MM.1S (cell line): ENCODE measurements at regions not wholly inside any gene's neighbourhood (a gene's known extent, or its start where the extent isn't known, plus 50 kb on each side); places are given as distances from the start of the nearest gene placed in this dataset.
"Not testable (repeated sequence)": the region's sequence is repeated elsewhere in the genome, so short reads cannot be mapped to it uniquely, and the experiment has no call there.

Source experiments
- DNase-seq: peaks from one replicate; pipeline ENCODE4 v3.0.0-alpha.2; 2015
- H2AFZ ChIP-seq: fragments of 300-600 bp; sonication (generic); 2 replicates; pipeline ENCODE4 v1.6.0; 2016; ENCODE audit warnings: antibody characterized with exemption, low read length
- H3F3A ChIP-seq: fragments of 300-600 bp; sonication (generic); 2 replicates; pipeline ENCODE4 v1.6.1; 2016; ENCODE audit warnings: mild to moderate bottlenecking, antibody characterized with exemption, low read length, moderate library complexity, mixed read lengths; ENCODE audit not compliant: insufficient read depth
- H3K27ac ChIP-seq: fragments of 300-600 bp; sonication (generic); 2 replicates; pipeline ENCODE4 v1.5.1; 2016; ENCODE audit warnings: mild to moderate bottlenecking, low read length
- H3K27me3 ChIP-seq: fragments of 300-600 bp; sonication (generic); replicated peaks from 2 replicates; pipeline ENCODE4 v1.6.0; 2016; ENCODE audit warnings: low read length; ENCODE audit not compliant: insufficient read depth
- H3K36me3 ChIP-seq: fragments of 300-600 bp; sonication (generic); replicated peaks from 2 replicates; pipeline ENCODE4 v1.6.1; 2016; ENCODE audit warnings: mild to moderate bottlenecking, low read length, mixed read lengths; ENCODE audit not compliant: insufficient read depth
- H3K4me1 ChIP-seq: fragments of 300-600 bp; sonication (generic); 2 replicates; pipeline ENCODE4 v1.6.1; 2016; ENCODE audit warnings: low read length, mixed read lengths
- H3K4me2 ChIP-seq: fragments of 300-600 bp; sonication (generic); 2 replicates; pipeline ENCODE4 v1.6.0; 2016; ENCODE audit warnings: low read depth, low read length
- H3K4me3 ChIP-seq: fragments of 300-600 bp; sonication (generic); 2 replicates; pipeline ENCODE4 v1.5.1; 2016; ENCODE audit warnings: low read length, mixed read lengths
- H3K79me2 ChIP-seq: fragments of 300-600 bp; sonication (generic); 2 replicates; pipeline ENCODE4 v1.6.1; 2016; ENCODE audit warnings: mixed run types, low read length, mixed read lengths
- H3K9ac ChIP-seq: fragments of 300-600 bp; sonication (generic); 2 replicates; pipeline ENCODE4 v1.6.1; 2016; ENCODE audit warnings: low read length, mixed read lengths
- H3K9me2 ChIP-seq: fragments of 300-600 bp; sonication (generic); replicated peaks from 2 replicates; pipeline ENCODE4 v1.6.1; 2016; ENCODE audit warnings: mild to moderate bottlenecking, low read length, mixed read lengths; ENCODE audit not compliant: insufficient read depth
- H3K9me3 ChIP-seq: fragments of 300-600 bp; sonication (generic); replicated peaks from 2 replicates; pipeline ENCODE4 v1.6.1; 2016; ENCODE audit warnings: mild to moderate bottlenecking, low read length, mixed read lengths; ENCODE audit not compliant: insufficient read depth
- H4K20me1 ChIP-seq: fragments of 300-600 bp; sonication (generic); 2 replicates; pipeline ENCODE4 v1.6.1; 2016; ENCODE audit warnings: mild to moderate bottlenecking, low read length, moderate library complexity, mixed read lengths; ENCODE audit not compliant: insufficient read depth
- EZH2 ChIP-seq: fragments of 300-600 bp; sonication (generic); optimal IDR thresholded peaks from 2 replicates; pipeline ENCODE3; 2017; ENCODE audit warnings: low read depth, mild to moderate bottlenecking, antibody characterized with exemption, low read length, mixed read lengths
- EZH2phosphoT487 ChIP-seq: fragments of 300-600 bp; sonication (generic); IDR thresholded peaks from 2 replicates; pipeline ENCODE4 v1.6.1; 2018; ENCODE audit warnings: antibody characterized with exemption, low read length
- TF ChIP-seq, protein P1 (sequence below): fragments of 300-600 bp; sonication (generic); IDR thresholded peaks from 2 replicates; pipeline ENCODE4 v1.5.1; 2016; ENCODE audit warnings: antibody characterized with exemption, low read length, mixed read lengths

DNA sequence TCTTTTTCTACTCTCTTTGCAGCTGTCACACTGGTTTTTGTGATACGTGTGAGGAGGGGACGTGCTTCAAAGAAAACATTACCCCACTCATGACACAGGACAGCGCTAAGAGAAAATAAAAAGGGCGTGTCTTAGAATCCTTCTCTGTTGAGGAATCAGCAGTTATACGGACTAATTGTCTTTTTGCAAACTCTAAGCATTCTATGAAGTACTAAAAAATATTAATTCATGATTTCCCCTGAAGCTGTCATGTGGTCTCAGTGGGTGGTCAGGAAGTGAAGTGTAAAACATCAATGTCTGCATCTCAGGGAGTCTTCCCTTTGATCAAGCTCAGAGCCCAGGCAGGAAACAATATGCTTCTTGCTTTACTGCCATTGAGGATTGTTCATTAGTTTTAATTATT lies 117.5 kb upstream of the CRBN start:
- no peak for TF ChIP-seq EZH2phosphoT487
- no peak for TF ChIP-seq EZH2
- TF ChIP-seq, protein P1, sequence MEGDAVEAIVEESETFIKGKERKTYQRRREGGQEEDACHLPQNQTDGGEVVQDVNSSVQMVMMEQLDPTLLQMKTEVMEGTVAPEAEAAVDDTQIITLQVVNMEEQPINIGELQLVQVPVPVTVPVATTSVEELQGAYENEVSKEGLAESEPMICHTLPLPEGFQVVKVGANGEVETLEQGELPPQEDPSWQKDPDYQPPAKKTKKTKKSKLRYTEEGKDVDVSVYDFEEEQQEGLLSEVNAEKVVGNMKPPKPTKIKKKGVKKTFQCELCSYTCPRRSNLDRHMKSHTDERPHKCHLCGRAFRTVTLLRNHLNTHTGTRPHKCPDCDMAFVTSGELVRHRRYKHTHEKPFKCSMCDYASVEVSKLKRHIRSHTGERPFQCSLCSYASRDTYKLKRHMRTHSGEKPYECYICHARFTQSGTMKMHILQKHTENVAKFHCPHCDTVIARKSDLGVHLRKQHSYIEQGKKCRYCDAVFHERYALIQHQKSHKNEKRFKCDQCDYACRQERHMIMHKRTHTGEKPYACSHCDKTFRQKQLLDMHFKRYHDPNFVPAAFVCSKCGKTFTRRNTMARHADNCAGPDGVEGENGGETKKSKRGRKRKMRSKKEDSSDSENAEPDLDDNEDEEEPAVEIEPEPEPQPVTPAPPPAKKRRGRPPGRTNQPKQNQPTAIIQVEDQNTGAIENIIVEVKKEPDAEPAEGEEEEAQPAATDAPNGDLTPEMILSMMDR, result no peak
- no peak overlapping the region for H3K27ac ChIP-seq
- H3K4me1 ChIP-seq, result no peaks in the 10 kb centered on the region
- H2AFZ ChIP-seq, result no peak overlapping the region
- no peaks in the 10 kb centered on the region for H3K27me3 ChIP-seq
- no peaks in the 10 kb centered on the region for H3K9me2 ChIP-seq
- H3F3A ChIP-seq, result no peaks in the 10 kb centered on the region
- no peaks in the 10 kb centered on the region for H3K9me3 ChIP-seq
- H3K36me3 ChIP-seq, result no peaks in the 10 kb centered on the region
- DNase-seq, result no peak
- no peak overlapping the region for H3K4me3 ChIP-seq
- no peaks in the 10 kb centered on the region for H4K20me1 ChIP-seq
- no peak overlapping the region for H3K9ac ChIP-seq
- no peaks in the 10 kb centered on the region for H3K79me2 ChIP-seq
- no peak overlapping the region for H3K4me2 ChIP-seq

DNA sequence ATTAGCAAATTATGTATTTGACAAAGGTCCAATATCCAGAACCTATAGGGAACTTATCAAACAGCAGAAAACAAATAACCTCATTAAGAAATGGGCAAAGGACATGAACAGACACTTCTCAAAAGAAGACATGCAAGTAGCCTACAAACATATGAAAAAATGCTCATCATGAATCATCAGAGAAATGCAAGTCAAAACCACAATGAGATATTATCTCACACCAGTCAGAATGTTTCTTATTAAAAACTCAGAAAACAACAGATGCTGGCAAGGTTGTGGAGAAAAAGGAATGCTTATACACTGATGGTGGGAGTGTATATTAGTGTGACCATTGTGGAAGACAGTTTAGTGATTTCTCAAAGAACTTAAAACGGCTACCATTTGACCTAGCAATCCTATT lies 116.1 kb upstream of the CRBN start:
- H3K36me3 ChIP-seq, result no peaks in the 10 kb centered on the region
- H3K9me3 ChIP-seq, result no peaks in the 10 kb centered on the region
- H3K27ac ChIP-seq, result no peak overlapping the region
- H3F3A ChIP-seq, result no peaks in the 10 kb centered on the region
- H3K4me2 ChIP-seq, result no peak overlapping the region
- no peaks in the 10 kb centered on the region for H3K79me2 ChIP-seq
- no peaks in the 10 kb centered on the region for H4K20me1 ChIP-seq
- H3K27me3 ChIP-seq, result no peaks in the 10 kb centered on the region
- H2AFZ ChIP-seq, result no peak overlapping the region
- no peak overlapping the region for H3K9ac ChIP-seq
- DNase-seq, result no peak
- H3K4me3 ChIP-seq, result no peak overlapping the region
- no peaks in the 10 kb centered on the region for H3K9me2 ChIP-seq
- no peaks in the 10 kb centered on the region for H3K4me1 ChIP-seq
- no peak for TF ChIP-seq EZH2phosphoT487
- no peak for TF ChIP-seq EZH2
- TF ChIP-seq, protein P1, result no peak

DNA sequence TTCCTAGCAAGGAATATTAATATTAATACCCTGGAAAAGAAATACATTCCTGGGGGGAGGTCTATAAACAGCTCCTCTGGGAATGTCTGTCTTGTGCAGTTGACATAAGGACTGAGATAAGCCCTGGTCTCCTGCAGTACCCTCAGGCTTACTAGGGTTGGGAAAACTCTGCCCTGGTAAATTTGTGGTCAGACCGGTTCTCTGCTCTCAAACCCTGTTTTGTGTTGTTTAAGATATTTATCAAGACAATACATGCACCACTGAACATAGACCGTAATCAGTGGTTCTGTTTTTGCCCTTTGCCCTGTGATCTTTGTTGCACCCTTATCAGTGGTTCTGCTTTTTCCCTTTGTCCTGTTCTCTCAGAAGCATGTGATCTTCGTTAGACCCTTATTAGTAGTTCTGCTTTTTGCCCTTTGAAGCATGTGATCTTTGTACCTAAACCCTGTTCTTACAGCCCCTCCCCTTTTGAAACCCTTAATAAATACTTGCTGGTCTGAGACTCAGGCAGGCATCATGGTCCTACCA lies 112.3 kb upstream of the CRBN start:
- not testable (repeated sequence) for H3K4me2 ChIP-seq, H3K36me3 ChIP-seq, H4K20me1 ChIP-seq, H3K27me3 ChIP-seq, H3K9me3 ChIP-seq, H3K4me1 ChIP-seq, H3F3A ChIP-seq, H3K4me3 ChIP-seq, H3K9ac ChIP-seq, H3K79me2 ChIP-seq, DNase-seq, H3K27ac ChIP-seq, H2AFZ ChIP-seq, H3K9me2 ChIP-seq

DNA sequence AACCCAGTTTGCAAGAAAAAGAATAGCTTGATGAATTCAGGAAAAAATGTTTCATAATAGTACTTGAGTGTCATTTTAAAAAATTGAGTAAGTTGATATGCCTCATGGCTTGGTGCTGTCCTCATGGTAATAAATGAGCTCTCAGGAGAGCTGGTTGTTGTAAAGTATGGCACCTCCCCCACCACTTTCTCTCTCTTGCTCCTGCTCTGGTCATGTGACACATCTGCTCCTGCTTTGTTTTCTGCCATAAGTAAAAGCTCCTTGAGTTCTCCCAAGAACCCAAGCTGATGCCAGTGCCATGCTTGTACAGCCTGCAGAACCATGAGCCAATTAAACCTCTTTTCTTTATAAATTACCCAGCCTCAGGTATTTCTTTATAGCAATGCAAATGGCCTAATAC lies 108.8 kb upstream of the CRBN start:
- Histone ChIP-seq H3K79me2 (no peaks in the 10 kb centered on the region), H3K27me3 (no peaks in the 10 kb centered on the region), H3K4me1 (no peaks in the 10 kb centered on the region), H3K36me3 (no peaks in the 10 kb centered on the region), H3K9me2 (no peaks in the 10 kb centered on the region), H3K4me2 (no peak overlapping the region), H3K4me3 (no peak overlapping the region), H4K20me1 (no peaks in the 10 kb centered on the region), H2AFZ (no peak overlapping the region), H3F3A (no peaks in the 10 kb centered on the region), H3K27ac (no peak overlapping the region), H3K9me3 (no peaks in the 10 kb centered on the region), H3K9ac (no peak overlapping the region)
- TF ChIP-seq EZH2phosphoT487 (no peak), EZH2 (no peak)
- TF ChIP-seq, protein P1, result no peak
- no peak for DNase-seq
